H1 (cell line): ENCODE measurements at regions not wholly inside any gene's neighbourhood (a gene's known extent, or its start where the extent isn't known, plus 50 kb on each side); places are given as distances from the start of the nearest gene placed in this dataset.

Experiments used
- CTCF ChIA-PET: fragments of 300-600 bp; sonication (Branson Sonifier 250); formaldehyde crosslinking; loops from one replicate; lab custom pipeline; 2021; ENCODE audit not compliant: partially characterized antibody; lab: Charles Lee
- POLR2A ChIA-PET: fragments of 300-600 bp; sonication (Branson Sonifier 250); formaldehyde crosslinking; loops from one replicate; lab custom pipeline; 2021; ENCODE audit warnings: inconsistent platforms; ENCODE audit not compliant: partially characterized antibody; lab: Charles Lee
- DNase-seq, 2 experiments: peaks; one replicate each; pipeline versions ENCODE4 v3.0.0 to v3.0.0-alpha.2; 2010 to 2022; ENCODE audit warnings: low spot score in 2 of 2, low read depth in 1 of 2, mixed read lengths in 1 of 2
- FAIRE-seq: peaks from 2 replicates; lab custom pipeline; 2011; peaks lifted over from hg19 to GRCh38; lab: Jason Lieb, UNC
- H2AFZ ChIP-seq: 2 replicates; pipeline ENCODE4 v1.8.1; 2012; ENCODE audit warnings: low read length, inconsistent platforms
- H2AK5ac ChIP-seq: 2 replicates; pipeline ENCODE4 v1.6.1; 2013; ENCODE audit warnings: low read depth, low read length
- H2BK120ac ChIP-seq: replicated peaks from 2 replicates; pipeline ENCODE3; 2013; ENCODE audit warnings: low read depth, low read length, inconsistent platforms
- H2BK12ac ChIP-seq: 2 replicates; pipeline ENCODE4 v1.6.1; 2013; ENCODE audit warnings: low read depth, low read length
- H2BK15ac ChIP-seq: 2 replicates; pipeline ENCODE4 v1.6.1; 2013; ENCODE audit warnings: low read length
- H2BK20ac ChIP-seq: 2 replicates; pipeline ENCODE4 v1.6.1; 2013; ENCODE audit warnings: low read length
- H2BK5ac ChIP-seq: 2 replicates; pipeline ENCODE4 v1.6.1; 2013; ENCODE audit warnings: low read depth, low read length
- H3K14ac ChIP-seq: 2 replicates; pipeline ENCODE4 v1.6.1; 2013; ENCODE audit warnings: inconsistent platforms; ENCODE audit not compliant: insufficient read length
- H3K18ac ChIP-seq: 2 replicates; pipeline ENCODE4 v1.6.1; 2013; ENCODE audit warnings: low read length; ENCODE audit errors: extremely low read depth
- H3K23ac ChIP-seq: 2 replicates; pipeline ENCODE4 v1.6.1; 2013; ENCODE audit warnings: inconsistent platforms; ENCODE audit not compliant: insufficient read length
- H3K23me2 ChIP-seq: 2 replicates; pipeline ENCODE4 v1.6.1; 2013; ENCODE audit warnings: low read depth, low read length
- H3K27ac ChIP-seq: 2 replicates; pipeline ENCODE4 v1.6.1; 2011; ENCODE audit warnings: low read depth, low read length, inconsistent platforms
- H3K27me3 ChIP-seq, 4 experiments: replicated peaks in 1 of 4; 1 replicate in 1 of 4; 2 replicates in 3 of 4; pipeline versions ENCODE4 v1.6.1 to v1.8.1; 2011 to 2013; ENCODE audit warnings: low read length in 3 of 4, mild to moderate bottlenecking in 3 of 4, inconsistent platforms in 2 of 4, mixed read lengths in 2 of 4, moderate library complexity in 1 of 4; ENCODE audit not compliant: control insufficient read depth in 3 of 4, insufficient read depth in 3 of 4; ENCODE audit errors: extremely low read depth in 1 of 4
- H3K36me3 ChIP-seq, 4 experiments: 2 replicates each; pipeline versions ENCODE4 v1.6.1 to v1.8.1; 2011 to 2013; ENCODE audit warnings: mild to moderate bottlenecking in 4 of 4, low read length in 3 of 4, moderate library complexity in 2 of 4, control low read depth in 1 of 4, inconsistent platforms in 1 of 4; ENCODE audit not compliant: insufficient read depth in 4 of 4, control insufficient read depth in 2 of 4
- H3K4ac ChIP-seq: replicated peaks from 2 replicates; pipeline ENCODE3; 2013; ENCODE audit warnings: low read length, low read depth, mixed read lengths, inconsistent platforms; ENCODE audit not compliant: insufficient read length
- H3K4me1 ChIP-seq, 4 experiments: replicated peaks in 1 of 4; 1 replicate in 1 of 4; 2 replicates in 3 of 4; pipeline versions ENCODE4 v1.6.1 to v1.8.1; 2011 to 2013; ENCODE audit warnings: low read length in 3 of 4, inconsistent platforms in 2 of 4, mixed read lengths in 1 of 4; ENCODE audit not compliant: insufficient read depth in 4 of 4, control insufficient read depth in 3 of 4
- H3K4me2 ChIP-seq, 2 experiments: 2 replicates each; pipeline versions ENCODE4 v1.6.1 to v1.8.1; 2011 to 2013; ENCODE audit warnings: low read depth in 2 of 2, low read length in 2 of 2, control low read depth in 1 of 2, inconsistent platforms in 1 of 2, mild to moderate bottlenecking in 1 of 2; ENCODE audit not compliant: insufficient read depth in 1 of 2
- H3K4me3 ChIP-seq, 4 experiments: fragments of 200-600, 300-600 bp in 1 of 4; sonication (generic), shearing (Covaris generic), sonication (Bioruptor Twin) in 1 of 4; 2 replicates each; pipeline versions ENCODE4 v1.5.1 to v1.8.1; 2011 to 2016; ENCODE audit warnings: low read length in 4 of 4, low read depth in 3 of 4, control low read depth in 2 of 4, inconsistent platforms in 2 of 4, mild to moderate bottlenecking in 2 of 4, mixed read lengths in 1 of 4, moderate library complexity in 1 of 4; ENCODE audit not compliant: insufficient read depth in 2 of 4; ENCODE audit errors: extremely low read depth in 1 of 4
- H3K56ac ChIP-seq: replicated peaks from 2 replicates; pipeline ENCODE3; 2013; ENCODE audit warnings: low read depth, mild to moderate bottlenecking, mixed read lengths, low read length, inconsistent platforms; ENCODE audit not compliant: insufficient read length
- H3K79me1 ChIP-seq: 2 replicates; pipeline ENCODE4 v1.6.1; 2013; ENCODE audit warnings: low read depth, low read length, control low read depth
- H3K79me2 ChIP-seq, 2 experiments: 2 replicates each; pipeline versions ENCODE4 v1.6.1 to v1.8.1; 2012 to 2013; ENCODE audit warnings: low read length in 2 of 2, mild to moderate bottlenecking in 2 of 2, inconsistent platforms in 1 of 2; ENCODE audit not compliant: insufficient read depth in 2 of 2, control insufficient read depth in 1 of 2
- H3K9ac ChIP-seq, 4 experiments: replicated peaks in 1 of 4; 1 replicate in 1 of 4; 2 replicates in 3 of 4; pipeline versions ENCODE4 v1.6.1 to v1.8.1; 2011 to 2013; ENCODE audit warnings: low read depth in 3 of 4, low read length in 3 of 4, control low read depth in 2 of 4, mild to moderate bottlenecking in 2 of 4, moderate library complexity in 2 of 4, inconsistent platforms in 1 of 4; ENCODE audit errors: extremely low read depth in 1 of 4
- H3K9me3 ChIP-seq, 2 experiments: 2 replicates each; pipeline versions ENCODE4 v1.6.1 to v1.8.1; 2012 to 2013; ENCODE audit warnings: mild to moderate bottlenecking in 2 of 2, moderate library complexity in 2 of 2, control low read depth in 1 of 2, inconsistent platforms in 1 of 2, low read depth in 1 of 2, low read length in 1 of 2, mixed read lengths in 1 of 2; ENCODE audit not compliant: insufficient read depth in 2 of 2
- H4K20me1 ChIP-seq, 2 experiments: replicated peaks in 1 of 2; 2 replicates each; pipeline versions ENCODE3 to v1.8.1; 2011 to 2013; ENCODE audit warnings: inconsistent platforms in 2 of 2, low read length in 2 of 2, mild to moderate bottlenecking in 1 of 2; ENCODE audit not compliant: insufficient read depth in 2 of 2, control insufficient read depth in 1 of 2
- H4K5ac ChIP-seq: 2 replicates; pipeline ENCODE4 v1.6.1; 2013; ENCODE audit warnings: low read length, low read depth, mixed read lengths, inconsistent platforms; ENCODE audit not compliant: insufficient read length
- H4K8ac ChIP-seq: 2 replicates; pipeline ENCODE4 v1.8.0; 2013; ENCODE audit warnings: mild to moderate bottlenecking, moderate library complexity, low read length, inconsistent platforms; ENCODE audit not compliant: insufficient read depth; ENCODE audit errors: extremely low read depth
- H4K91ac ChIP-seq: replicated peaks from 2 replicates; pipeline ENCODE3; 2013; ENCODE audit warnings: low read length, mixed read lengths, inconsistent platforms; ENCODE audit not compliant: insufficient read length
- EP300 ChIP-seq, 2 experiments: IDR thresholded peaks; 1 replicate in 1 of 2; 2 replicates in 1 of 2; pipeline ENCODE4 v1.6.1; 2011 to 2012; ENCODE audit warnings: low read depth in 2 of 2, low read length in 2 of 2, mild to moderate bottlenecking in 2 of 2, borderline replicate concordance in 1 of 2, inconsistent platforms in 1 of 2, moderate library complexity in 1 of 2
- NRF1 ChIP-seq: IDR thresholded peaks from 2 replicates; pipeline ENCODE4 v1.6.1; 2011; ENCODE audit warnings: mild to moderate bottlenecking, low read depth, low read length, improper control_type of control experiment
- SUZ12 ChIP-seq: fragments of 200-600 bp; sonication (generic); IDR thresholded peaks from 2 replicates; pipeline ENCODE4 v1.6.1; 2012; ENCODE audit warnings: mild to moderate bottlenecking, inconsistent platforms, low read length, moderate library complexity, mixed read lengths
- WGBS, 2 experiments: shearing (Covaris generic) in 1 of 2; methylation state at CpG; one replicate each; pipeline versions ENCODE4 v1.1.6 to v1.1.7; 2013 to 2015; ENCODE audit warnings: low lambda C conversion rate in 2 of 2, mixed read lengths in 2 of 2, inconsistent platforms in 1 of 2, low coverage in 1 of 2, missing lambda C conversion rate in 1 of 2; ENCODE audit not compliant: insufficient replicate concordance in 2 of 2, insufficient coverage in 1 of 2, insufficient read length in 1 of 2; ENCODE audit errors: extremely low coverage in 1 of 2, missing lambda C conversion rate in 1 of 2; 5-methylcytosine and 5-hydroxymethylcytosine counted together

- H3K4me2 ChIP-seq = no peak overlapping the region
- H3K4me1 ChIP-seq = no peaks in the 10 kb centered on the region
- no peak overlapping the region for H2BK12ac ChIP-seq
- ChIA-PET CTCF (interaction anchor here (1.2 to 1.9 kb wide), 2 partner anchors 9 to 16 kb away, joined by 3 to 5 read pairs; no protein-coding TSS in a partner anchor), POLR2A (interaction anchor here (1.0 kb wide), 1 partner anchor 60 kb away, joined by 3 read pairs; no protein-coding TSS in a partner anchor)
- H3K23me2 ChIP-seq = no peaks in the 10 kb centered on the region
- no peak for TF ChIP-seq SUZ12
- TF ChIP-seq NRF1 = no peak
- TF ChIP-seq EP300 (IDR thresholded peaks at IDR 0.05; ENCODE audit: borderline replicate concordance in 1 of 2, low read depth in 2 of 2, low read length in 2 of 2) = no peak
- no peaks in the 10 kb centered on the region for H3K79me2 ChIP-seq
- no peak overlapping the region for H3K9ac ChIP-seq
- H3K4ac ChIP-seq = no peak overlapping the region
- H3K79me1 ChIP-seq = no peaks in the 10 kb centered on the region
- H2BK15ac ChIP-seq = no peak overlapping the region
- no peak overlapping the region for H3K56ac ChIP-seq
- H3K4me3 ChIP-seq = no peak overlapping the region
- H2BK5ac ChIP-seq = no peak overlapping the region
- no peaks in the 10 kb centered on the region for H3K36me3 ChIP-seq
- no peak overlapping the region for H3K14ac ChIP-seq
- no peak overlapping the region for H4K8ac ChIP-seq
- no peak overlapping the region for H2BK20ac ChIP-seq
- no peak overlapping the region for H2AK5ac ChIP-seq
- 88% methylated on average over 2 of the region's 2 CpGs; no CpG with 5 or more reads in 1 of the 2 experiments for WGBS, 2 experiments
- H2BK120ac ChIP-seq = no peak overlapping the region
- H3K18ac ChIP-seq = no peak overlapping the region
- H4K91ac ChIP-seq = no peak overlapping the region
- H2AFZ ChIP-seq = no peak overlapping the region
- H3K27ac ChIP-seq = no peak overlapping the region
- H3K27me3 ChIP-seq = peaks cover 0 to 1% (median 0%) of the 10 kb centered on the region in 4 experiments; a peak in 1 of 7 replicates
- no peak overlapping the region for H3K23ac ChIP-seq
- no peaks in the 10 kb centered on the region for H3K9me3 ChIP-seq
- no peaks in the 10 kb centered on the region for H4K20me1 ChIP-seq
- FAIRE-seq = no peak
- no peak overlapping the region for H4K5ac ChIP-seq
- DNase-seq = no peak
These were observed 59.0 kb upstream of the PDE3B start for GRCh38 chr11:14584595-14584994.
